Occipital lobe (tissue), 1 donor: ENCODE measurements at regions not wholly inside any gene's neighbourhood (a gene's known extent, or its start where the extent isn't known, plus 50 kb on each side); places are given as distances from the start of the nearest gene placed in this dataset.

Experiments
- DNase-seq: peaks from one replicate; lab custom pipeline; 2025; lab: John Stamatoyannopoulos, UW

- no peak for DNase-seq
Observed at GRCh38 chr6:104617591-104617990, 242.1 kb downstream of the HACE1 start.

DNA sequence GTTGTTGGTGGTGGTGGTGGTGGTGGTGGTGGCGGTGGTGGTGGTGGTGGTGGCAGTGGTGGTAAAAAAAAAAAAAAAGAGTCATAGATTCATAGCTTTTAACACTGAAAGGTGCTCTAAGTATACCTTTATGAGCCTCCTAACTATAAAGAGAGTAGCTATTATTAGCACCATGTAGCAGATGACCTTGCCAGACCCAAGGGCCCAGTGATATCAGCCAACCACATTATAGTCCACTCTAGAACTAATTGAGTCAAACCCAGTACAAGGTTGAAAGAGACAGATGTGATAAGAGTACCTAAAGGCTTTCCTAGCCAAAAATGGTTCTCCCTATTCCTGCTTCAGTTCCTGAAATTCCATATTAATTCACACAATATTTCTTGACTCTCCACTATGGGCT lies 245.3 kb downstream of the HACE1 start:
- no peak for DNase-seq

- no peak for DNase-seq
Observed at GRCh38 chr6:104613416-104614001, 246.2 kb downstream of the HACE1 start.

GRCh38 chr6:104612541-104612940 lies 247.2 kb downstream of the HACE1 start:
- no peak for DNase-seq

DNA sequence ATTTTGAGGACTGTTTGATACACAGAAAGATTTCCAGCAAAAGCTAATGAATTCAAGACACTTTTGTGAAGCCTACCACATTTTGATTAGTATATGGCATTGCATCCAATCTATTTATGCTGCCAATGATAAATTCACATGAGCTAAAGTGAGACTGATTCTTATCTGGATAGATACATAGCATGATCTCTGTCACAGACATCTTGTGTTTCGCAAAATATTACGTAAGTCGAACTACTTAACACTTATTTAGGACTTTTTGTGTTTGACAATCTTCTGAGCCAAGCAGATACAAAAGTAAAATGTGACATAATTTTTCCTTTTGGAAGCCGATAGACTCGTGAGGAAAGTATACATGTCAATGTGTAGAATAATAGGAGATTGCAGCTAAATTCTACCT lies 251.6 kb downstream of the HACE1 start:
- DNase-seq = no peak

DNA sequence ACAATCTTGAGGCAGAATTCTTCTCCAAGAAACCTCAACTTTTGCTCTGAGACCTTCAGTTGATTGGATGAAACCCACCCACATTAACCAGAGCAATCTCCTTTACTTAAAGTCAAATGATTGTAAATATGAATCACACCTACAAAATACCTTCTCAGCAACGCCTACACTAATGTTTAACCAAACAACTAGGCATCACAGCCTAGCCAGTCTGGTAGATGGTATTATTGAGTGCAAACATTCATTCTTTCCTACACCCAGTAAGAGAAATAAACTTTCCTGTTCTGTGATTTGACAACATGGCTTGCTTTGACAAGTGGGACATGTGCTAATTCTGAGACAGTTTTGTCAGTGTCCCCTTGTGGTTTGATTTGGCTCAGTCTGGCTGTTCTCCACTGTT lies 252.2 kb downstream of the HACE1 start:
- no peak for DNase-seq

DNA sequence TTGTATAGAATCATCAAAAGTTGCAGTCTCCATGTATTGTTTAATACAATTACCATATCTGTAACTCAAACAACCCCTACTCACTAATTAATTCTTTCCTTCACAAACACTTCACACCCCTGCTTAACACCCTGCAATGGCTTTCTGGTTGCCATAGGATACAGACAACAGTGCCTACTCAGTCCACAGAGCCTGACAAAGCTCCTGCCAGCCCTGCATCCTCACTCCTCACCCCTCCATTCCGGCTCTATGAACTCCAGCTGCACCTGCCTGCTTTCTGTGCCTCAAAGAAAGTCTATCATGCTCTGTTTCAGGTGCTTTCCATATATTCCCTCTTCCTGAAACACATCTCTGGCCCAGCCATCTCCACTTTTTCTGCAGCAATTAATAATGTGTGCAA lies 253.4 kb downstream of the HACE1 start:
- DNase-seq = no peak

GRCh38 chr6:104604685-104605084 lies 255.0 kb downstream of the HACE1 start:
- no peak for DNase-seq

GRCh38 chr6:104603108-104603745 lies 256.5 kb downstream of the HACE1 start:
- DNase-seq = no peak

- no peak for DNase-seq
Observed at GRCh38 chr6:104601721-104602120, 258.0 kb downstream of the HACE1 start.

GRCh38 chr6:104601131-104601651 lies 258.5 kb downstream of the HACE1 start:
- no peak for DNase-seq

DNA sequence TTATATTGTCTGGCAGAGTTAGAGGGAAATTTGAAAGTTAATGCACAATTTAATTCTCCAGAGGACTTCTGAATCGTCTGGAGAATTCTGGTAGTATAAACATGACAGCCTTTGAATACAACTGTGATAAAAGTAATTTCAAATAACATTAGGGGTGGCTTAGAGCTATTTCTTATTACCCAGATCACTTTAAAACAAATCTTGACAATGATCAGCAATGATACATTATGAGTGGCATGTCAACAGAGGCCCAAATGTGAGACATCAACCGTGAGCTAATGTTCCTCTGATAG lies 259.1 kb downstream of the HACE1 start:
- no peak for DNase-seq

GRCh38 chr6:104599821-104600638 lies 259.7 kb downstream of the HACE1 start:
- no peak for DNase-seq

DNA sequence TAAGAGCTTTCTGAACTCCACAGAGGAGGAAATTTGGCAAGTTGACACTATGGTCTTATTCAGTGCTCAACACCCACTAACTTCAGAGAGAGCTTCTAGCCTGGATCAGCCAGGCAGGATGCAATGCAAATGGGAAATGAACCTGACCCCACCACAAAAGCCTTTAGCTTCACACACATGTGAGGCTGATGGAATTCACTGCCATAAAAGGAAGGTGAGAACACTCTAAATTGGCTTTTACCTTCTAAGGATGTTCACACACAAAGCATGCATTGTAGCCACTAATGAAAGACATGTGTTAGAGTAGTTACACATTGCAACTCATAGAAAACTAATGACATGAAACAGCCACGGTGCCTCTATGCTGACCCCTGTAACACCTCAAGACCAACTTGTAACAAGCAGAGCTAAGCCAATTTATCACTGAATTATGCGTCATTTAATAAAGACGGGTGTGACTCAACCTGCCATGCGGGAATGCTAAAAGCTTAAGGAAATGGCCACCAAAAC lies 262.1 kb downstream of the HACE1 start:
- no peak for DNase-seq

GRCh38 chr6:104596091-104596490 lies 263.6 kb downstream of the HACE1 start:
- DNase-seq = no peak

- no peak for DNase-seq
Observed at GRCh38 chr6:104595311-104595820, 264.4 kb downstream of the HACE1 start.

- no peak for DNase-seq
Observed at GRCh38 chr6:104591573-104592334, 268.0 kb downstream of the HACE1 start.

- DNase-seq = no peak
Observed at GRCh38 chr6:104589940-104590339, 269.8 kb downstream of the HACE1 start.

- no peak for DNase-seq
Observed at GRCh38 chr6:104585646-104586045, 274.1 kb downstream of the HACE1 start.

DNA sequence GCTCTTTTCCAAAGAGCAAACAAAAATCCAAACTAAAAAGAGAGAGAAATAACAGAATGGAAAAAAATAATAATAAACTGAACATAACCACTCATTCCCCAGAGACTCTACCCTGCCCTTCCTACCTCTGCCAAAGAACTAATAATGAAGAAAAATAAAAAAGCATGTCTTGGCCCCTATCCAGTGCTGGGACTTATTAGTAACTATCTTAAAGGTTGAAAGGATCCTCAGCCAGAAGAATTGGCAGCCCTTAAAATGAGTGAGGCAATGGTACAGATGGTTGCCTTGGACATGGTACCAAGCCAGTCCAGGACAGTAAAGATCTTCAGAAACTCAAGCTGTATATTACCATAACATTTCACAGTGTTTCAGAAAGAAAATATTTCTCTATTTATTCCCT lies 279.3 kb downstream of the HACE1 start:
- DNase-seq = no peak

- DNase-seq = no peak
Observed at GRCh38 chr6:104579310-104579863, 280.3 kb downstream of the HACE1 start.
